Breast epithelium (tissue), 3 donors: ENCODE measurements at regions not wholly inside any gene's neighbourhood (a gene's known extent, or its start where the extent isn't known, plus 50 kb on each side); places are given as distances from the start of the nearest gene placed in this dataset.
"Not testable (repeated sequence)": the region's sequence is repeated elsewhere in the genome, so short reads cannot be mapped to it uniquely, and the experiment has no call there.

Source experiments
- CTCF ChIP-seq, 3 donors: fragments of 450-650 bp; IDR thresholded peaks; one replicate each; pipeline ENCODE4 v1.5.1; 2016 to 2017; ENCODE audit warnings: antibody characterized with exemption in 3 of 3, mild to moderate bottlenecking in 3 of 3, moderate library complexity in 3 of 3
- POLR2A ChIP-seq: fragments of 450-650 bp; IDR thresholded peaks from one replicate; pipeline ENCODE4 v1.6.1; 2016; ENCODE audit warnings: antibody characterized with exemption, mild to moderate bottlenecking, moderate library complexity

- TF ChIP-seq CTCF (IDR thresholded peaks at IDR 0.05); POLR2A: not testable (repeated sequence)
These were observed 1007.9 kb downstream of the LTN1 start for GRCh38 chr21:27984663-27985325.
